ENCODE measurements at regions not wholly inside any gene's neighbourhood (a gene's known extent, or its start where the extent isn't known, plus 50 kb on each side); places are given as distances from the start of the nearest gene placed in this dataset.

GRCh38 chr20:57080796-57081195 is 185.6 kb downstream of the BMP7 start:
- no peak for DNase-seq (ENCODE audit: low read depth)

GRCh38 chr20:57082357-57082945 is 184.0 kb downstream of the BMP7 start:
- no peak for DNase-seq (ENCODE audit: low read depth)

GRCh38 chr20:57083072-57083471 is 183.4 kb downstream of the BMP7 start:
- DNase-seq (ENCODE audit: low read depth), result no peak

- no peak for DNase-seq (ENCODE audit: low read depth)
These were observed 180.4 kb downstream of the BMP7 start for GRCh38 chr20:57086066-57086465.

GRCh38 chr20:57087102-57087501 is 179.3 kb downstream of the BMP7 start:
- DNase-seq (ENCODE audit: low read depth), result no peak

- no peak for DNase-seq (ENCODE audit: low read depth)
These were observed 178.7 kb downstream of the BMP7 start for GRCh38 chr20:57087705-57088104.

GRCh38 chr20:57088436-57088835 is 178.0 kb downstream of the BMP7 start:
- DNase-seq (ENCODE audit: low read depth), result no peak

- DNase-seq (ENCODE audit: low read depth), result no peak
These were observed 176.7 kb downstream of the BMP7 start for GRCh38 chr20:57089699-57090144.

- DNase-seq (ENCODE audit: low read depth), result no peak
These were observed 175.6 kb downstream of the BMP7 start for GRCh38 chr20:57090590-57091560.

GRCh38 chr20:57091748-57092111 is 174.7 kb downstream of the BMP7 start:
- DNase-seq (ENCODE audit: low read depth), result no peak

GRCh38 chr20:57092112-57092899 is 174.1 kb downstream of the BMP7 start:
- no peak for DNase-seq (ENCODE audit: low read depth)

GRCh38 chr20:57092900-57093530 is 173.4 kb downstream of the BMP7 start:
- no peak for DNase-seq (ENCODE audit: low read depth)

- no peak for DNase-seq (ENCODE audit: low read depth)
These were observed 172.7 kb downstream of the BMP7 start for GRCh38 chr20:57093766-57094165.

- no peak for DNase-seq (ENCODE audit: low read depth)
These were observed 172.1 kb downstream of the BMP7 start for GRCh38 chr20:57094252-57094891.

GRCh38 chr20:57094991-57095390 is 171.4 kb downstream of the BMP7 start:
- DNase-seq (ENCODE audit: low read depth), result no peak

GRCh38 chr20:57095426-57095825 is 171.0 kb downstream of the BMP7 start:
- DNase-seq (ENCODE audit: low read depth), result no peak

- no peak for DNase-seq (ENCODE audit: low read depth)
These were observed 169.1 kb downstream of the BMP7 start for GRCh38 chr20:57097245-57097915.

- no peak for DNase-seq (ENCODE audit: low read depth)
These were observed 164.3 kb downstream of the BMP7 start for GRCh38 chr20:57102160-57102559.

- no peak for DNase-seq (ENCODE audit: low read depth)
These were observed 163.9 kb downstream of the BMP7 start for GRCh38 chr20:57102566-57102965.

GRCh38 chr20:57103146-57103800 is 163.2 kb downstream of the BMP7 start:
- no peak for DNase-seq (ENCODE audit: low read depth)

GRCh38 chr20:57104113-57104512 is 162.3 kb downstream of the BMP7 start:
- no peak for DNase-seq (ENCODE audit: low read depth)

All from GM04504 (cell line).